GM10248 (cell line): ENCODE measurements at regions not wholly inside any gene's neighbourhood (a gene's known extent, or its start where the extent isn't known, plus 50 kb on each side); places are given as distances from the start of the nearest gene placed in this dataset.

Experiments
- CTCF ChIA-PET: fragments of 300-600 bp; sonication (Branson Sonifier 250); formaldehyde crosslinking; extraction: SDS; loops from one replicate; lab custom pipeline; 2021; ENCODE audit warnings: antibody characterized with exemption; lab: Yijun Ruan, JAX
- POLR2A ChIA-PET: fragments of 350-650 bp; sonication (Branson Sonifier 250); formaldehyde crosslinking; extraction: SDS; loops from one replicate; lab custom pipeline; 2020; ENCODE audit warnings: antibody characterized with exemption; lab: Yijun Ruan, JAX
- DNase-seq: peaks from one replicate; pipeline ENCODE4 v3.0.0; 2012; ENCODE audit errors: extremely low spot score
- CTCF ChIP-seq: IDR thresholded peaks from 2 replicates; pipeline ENCODE4 v1.5.1; 2012; ENCODE audit warnings: mild to moderate bottlenecking, low read depth; ENCODE audit errors: extremely low read depth, missing control alignments, control extremely low read depth

GRCh38 chr21:25039461-25040380, 567.6 kb downstream of the MRPL39 start:
- peak; percentile 68 for TF ChIP-seq CTCF
- ChIA-PET CTCF (interaction anchor here (0.8 to 1.5 kb wide), 3 partner anchors 23 to 346 kb away, joined by 3 to 5 read pairs (median 4); no protein-coding TSS in a partner anchor), POLR2A (no interaction called here)
- peak; percentile 15 for DNase-seq

- POLR2A ChIA-PET = no interaction called here
- DNase-seq = no peak
- CTCF ChIA-PET = no interaction called here
- no peak for TF ChIP-seq CTCF
Measured at GRCh38 chr21:25036775-25037174, 570.5 kb downstream of the MRPL39 start.

- ChIA-PET CTCF (interaction anchor here (0.9 to 1.2 kb wide), 2 partner anchors 9 to 17 kb away, joined by 4 read pairs; no protein-coding TSS in a partner anchor), POLR2A (no interaction called here)
- TF ChIP-seq CTCF = no peak
- DNase-seq = no peak
Measured at GRCh38 chr21:25031750-25032149, 575.5 kb downstream of the MRPL39 start.

- no peak for TF ChIP-seq CTCF
- no peak for DNase-seq
- POLR2A ChIA-PET = no interaction called here
- CTCF ChIA-PET = no interaction called here
Measured at GRCh38 chr21:25029580-25029979, 577.7 kb downstream of the MRPL39 start.

- no peak for TF ChIP-seq CTCF
- no peak for DNase-seq
- POLR2A ChIA-PET = no interaction called here
- CTCF ChIA-PET = no interaction called here
Measured at GRCh38 chr21:25025596-25025995, 581.7 kb downstream of the MRPL39 start.

GRCh38 chr21:25024639-25025038, 582.6 kb downstream of the MRPL39 start:
- TF ChIP-seq CTCF = no peak
- CTCF ChIA-PET = no interaction called here
- no peak for DNase-seq
- POLR2A ChIA-PET = no interaction called here
